UCSD-AML1 (cell line): ENCODE measurements at regions not wholly inside any gene's neighbourhood (a gene's known extent, or its start where the extent isn't known, plus 50 kb on each side); places are given as distances from the start of the nearest gene placed in this dataset.

Source experiments
- DNase-seq: peaks from one replicate; lab custom pipeline; 2025; ENCODE audit not compliant: unreplicated experiment; lab: John Stamatoyannopoulos, UW

DNA sequence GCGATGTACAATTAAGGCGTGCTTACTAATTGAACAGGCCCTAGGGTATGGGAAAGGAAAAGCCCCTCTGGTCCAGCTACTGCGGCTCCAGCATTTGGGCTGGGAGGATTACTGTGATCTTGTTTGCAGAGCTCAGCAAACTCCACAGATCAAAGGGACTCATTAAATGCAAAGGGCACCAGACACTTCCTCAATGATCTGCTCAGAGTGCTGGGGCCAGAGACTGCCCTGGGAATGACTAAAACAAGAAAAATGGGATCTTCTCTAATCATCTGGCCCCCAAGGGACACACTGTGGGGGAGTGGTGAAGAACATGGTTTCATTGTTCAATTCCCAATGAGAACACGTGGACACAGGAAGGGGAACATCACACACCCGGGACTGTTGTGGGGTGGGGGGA, 85.0 kb downstream of the MARCHF4 start:
- DNase-seq: no peak

DNA sequence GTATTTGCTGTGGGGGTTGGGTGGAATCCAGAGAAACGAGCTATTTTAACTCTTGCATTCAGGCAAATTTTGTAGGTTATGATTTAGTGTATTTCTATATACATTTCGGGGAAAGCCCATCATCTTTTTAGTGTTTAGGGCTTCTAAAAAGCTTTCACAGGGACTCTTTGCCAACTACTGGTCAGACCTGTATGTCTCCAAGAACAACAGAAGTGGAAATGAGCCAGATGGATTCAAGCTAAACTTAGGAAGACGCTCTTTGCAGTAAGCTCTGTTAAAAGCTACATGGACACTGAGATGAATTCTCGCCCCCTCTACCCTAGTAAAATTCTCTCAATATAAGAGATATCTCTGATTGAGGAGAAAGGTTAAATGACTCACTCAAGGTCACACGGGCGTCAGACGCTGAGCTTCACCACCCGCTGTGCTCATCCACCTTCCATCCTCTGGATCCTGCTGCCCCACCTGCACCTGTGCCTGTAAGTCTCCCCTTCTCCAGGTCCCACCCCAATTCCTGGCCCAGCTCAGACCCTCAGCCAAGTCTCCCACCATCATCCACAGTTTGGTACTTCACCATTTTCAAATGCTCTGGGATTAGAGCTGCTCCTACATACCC, 85.6 kb downstream of the MARCHF4 start:
- no peak for DNase-seq

DNA sequence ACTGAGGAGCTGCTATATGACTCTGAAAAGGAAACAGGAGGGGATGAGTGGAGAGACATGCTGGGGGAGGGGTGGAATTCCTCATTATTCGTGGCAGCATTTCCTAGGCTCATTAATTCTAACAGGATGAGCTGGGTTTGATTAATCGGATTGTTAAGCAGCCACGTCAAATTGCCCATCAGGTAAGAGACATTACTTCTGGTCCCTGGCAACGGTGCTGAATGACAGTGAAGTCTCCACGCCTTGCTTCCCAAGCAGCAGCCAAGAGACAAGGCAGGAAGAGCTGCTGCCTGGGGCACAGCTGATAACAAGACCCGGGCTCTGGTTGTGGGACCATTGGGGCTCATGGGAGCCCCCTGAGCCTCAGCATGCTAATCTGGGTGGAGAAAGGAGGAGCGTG, 86.6 kb downstream of the MARCHF4 start:
- peak; percentile 36 for DNase-seq

DNA sequence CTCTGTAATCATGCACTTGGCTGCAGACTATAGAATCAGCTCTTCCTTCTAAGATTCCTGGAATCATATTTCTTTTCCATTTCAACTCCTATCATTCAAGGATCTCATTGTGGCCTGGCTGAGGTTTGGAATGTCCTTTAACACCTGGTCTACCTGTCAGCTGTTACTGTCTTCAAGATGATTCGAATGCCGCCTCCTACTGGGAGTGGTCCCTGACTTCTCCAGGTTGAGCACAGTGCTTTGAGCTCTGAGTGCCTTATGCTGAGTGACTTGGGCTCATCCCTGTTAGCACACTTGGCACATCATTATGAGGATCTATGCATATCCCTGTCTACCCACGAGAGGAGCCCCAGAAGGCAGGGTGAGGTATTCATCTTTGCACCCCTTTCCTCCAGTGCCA, 87.6 kb downstream of the MARCHF4 start:
- no peak for DNase-seq

DNA sequence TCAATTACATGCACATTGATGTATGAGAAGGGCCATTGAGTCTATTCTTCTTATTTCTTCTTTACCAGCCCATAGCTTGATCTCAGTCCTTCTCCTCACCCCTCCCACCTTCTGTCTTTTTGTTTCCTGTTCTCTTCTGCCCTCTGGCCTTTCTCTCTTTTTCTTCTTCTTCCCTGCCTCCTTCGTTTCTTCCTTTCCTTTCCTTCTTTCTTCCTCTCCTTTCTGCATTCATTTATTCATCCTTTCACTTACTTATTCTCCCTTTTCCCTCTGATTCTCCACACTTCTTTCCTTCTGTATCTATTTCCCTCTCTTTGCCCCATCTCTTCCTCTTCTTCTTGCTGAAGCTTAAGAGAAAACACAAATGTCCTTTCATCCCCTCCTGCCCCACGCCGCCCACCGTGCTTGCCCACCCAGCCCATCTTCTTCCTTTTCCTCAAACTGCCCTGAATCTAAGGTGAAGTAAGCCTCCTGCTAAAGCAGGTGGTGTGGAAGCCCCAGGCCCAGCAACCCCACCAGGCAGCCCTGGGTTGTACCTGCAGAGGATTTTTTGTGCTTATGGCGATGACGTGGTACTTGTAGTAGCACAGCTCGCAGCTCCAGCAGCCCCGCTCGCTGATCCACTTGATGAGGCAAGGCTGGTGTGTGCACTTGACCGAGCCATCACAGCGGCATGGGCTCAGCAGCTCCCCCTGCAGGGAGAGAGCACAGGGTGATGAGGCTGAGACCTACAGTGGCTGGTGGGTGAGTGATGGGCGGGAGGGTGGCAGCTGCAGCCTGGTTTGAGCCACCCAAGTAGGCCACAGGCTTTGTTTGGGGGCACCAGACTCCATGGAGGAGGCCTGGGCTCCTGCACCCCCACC, 89.0 kb downstream of the MARCHF4 start:
- DNase-seq: peak; percentile 32

DNA sequence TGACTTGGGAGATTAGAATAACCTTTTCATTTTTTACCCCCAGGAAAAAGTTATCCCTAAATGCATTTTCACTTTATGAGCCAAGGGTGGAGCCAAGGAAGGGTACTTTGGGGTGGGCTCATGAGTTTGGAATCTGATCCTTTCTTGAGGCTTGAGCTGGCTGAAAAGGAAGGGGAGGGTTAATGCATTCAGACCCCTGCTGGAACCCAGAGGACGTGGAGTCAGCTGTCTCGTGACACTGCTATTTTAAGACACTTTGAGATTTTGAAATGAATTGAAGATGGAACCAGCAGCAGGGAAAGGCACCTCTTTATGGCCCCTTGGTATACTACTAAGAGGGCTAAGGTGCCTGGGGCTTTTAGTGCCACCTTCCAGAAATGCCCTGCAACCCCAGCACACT, 90.4 kb downstream of the MARCHF4 start:
- no peak for DNase-seq

DNA sequence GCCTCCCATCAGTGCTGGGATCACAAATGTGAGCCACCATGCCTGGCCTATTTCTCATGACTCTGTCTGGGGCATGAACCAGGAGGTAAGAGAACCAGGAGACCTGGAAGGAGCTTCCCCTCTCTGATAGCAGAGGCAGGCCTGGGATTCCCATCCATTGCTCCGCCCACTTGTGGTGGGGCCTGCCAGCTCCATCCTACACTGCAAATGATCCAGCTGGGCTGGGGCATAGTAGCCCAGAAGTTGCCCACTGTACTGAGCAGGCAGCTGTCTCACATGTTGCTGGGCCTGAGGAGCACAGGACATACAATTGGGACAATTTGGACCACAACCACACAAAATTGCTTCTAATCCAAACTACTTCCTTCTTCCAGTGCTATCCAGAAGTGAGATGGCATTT, 91.0 kb downstream of the MARCHF4 start:
- no peak for DNase-seq

DNA sequence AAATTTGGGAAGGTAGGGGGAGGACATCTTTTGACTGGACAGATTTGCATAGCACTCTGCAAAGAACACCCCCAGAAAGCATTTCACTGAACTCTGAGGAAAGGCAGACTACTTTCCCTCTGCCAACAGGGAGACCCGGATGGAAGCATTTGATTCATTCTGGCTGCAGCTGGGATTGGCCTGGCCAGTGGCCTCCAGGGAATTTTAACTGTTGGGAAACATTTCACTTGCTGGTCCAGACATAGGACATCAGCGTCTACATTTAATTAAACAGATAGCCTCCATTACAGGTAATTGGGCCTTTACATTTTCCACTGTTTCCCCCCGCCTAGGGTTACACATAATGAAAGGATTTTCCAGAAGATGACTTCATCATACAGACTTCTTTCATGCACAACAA, 92.8 kb downstream of the MARCHF4 start:
- DNase-seq: no peak

DNA sequence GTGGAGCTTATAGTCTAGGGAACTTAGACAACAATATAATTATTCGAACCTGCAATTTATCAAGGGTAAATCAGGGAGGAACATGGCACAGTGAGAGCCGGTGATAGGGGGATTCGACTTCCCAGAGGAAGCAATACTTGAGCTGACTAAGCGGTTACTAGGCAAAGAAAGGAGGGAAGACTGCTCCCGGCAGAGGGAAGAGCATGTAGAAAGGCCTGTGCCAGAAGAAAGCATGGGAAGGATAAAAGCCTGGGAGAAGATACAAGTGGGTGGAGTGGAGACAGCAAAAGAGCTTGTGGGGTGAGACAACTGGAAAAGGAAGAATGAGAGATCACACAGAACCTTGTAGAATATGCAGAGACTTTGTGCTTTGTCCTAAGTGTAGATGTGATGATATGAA, 93.3 kb downstream of the MARCHF4 start:
- no peak for DNase-seq

DNA sequence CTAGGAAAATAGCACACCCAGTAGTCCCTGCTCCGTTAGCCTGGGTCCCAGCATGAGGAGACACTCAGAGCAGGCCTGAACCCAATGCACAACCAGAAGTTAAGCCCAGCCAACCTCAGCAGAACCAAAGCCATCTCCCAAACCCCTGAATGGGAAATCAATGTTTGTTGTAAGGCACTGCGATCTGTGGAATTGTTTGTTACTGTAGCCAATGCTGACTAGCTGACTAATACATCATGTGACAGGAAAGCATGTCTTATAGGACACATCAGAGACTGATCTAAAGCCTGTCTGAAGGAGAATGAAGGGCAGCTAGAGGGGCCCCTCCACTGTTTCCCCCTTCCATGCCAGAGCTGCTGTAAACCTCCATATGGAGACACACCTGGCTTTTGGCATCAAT, 96.4 kb downstream of the MARCHF4 start:
- no peak for DNase-seq

DNA sequence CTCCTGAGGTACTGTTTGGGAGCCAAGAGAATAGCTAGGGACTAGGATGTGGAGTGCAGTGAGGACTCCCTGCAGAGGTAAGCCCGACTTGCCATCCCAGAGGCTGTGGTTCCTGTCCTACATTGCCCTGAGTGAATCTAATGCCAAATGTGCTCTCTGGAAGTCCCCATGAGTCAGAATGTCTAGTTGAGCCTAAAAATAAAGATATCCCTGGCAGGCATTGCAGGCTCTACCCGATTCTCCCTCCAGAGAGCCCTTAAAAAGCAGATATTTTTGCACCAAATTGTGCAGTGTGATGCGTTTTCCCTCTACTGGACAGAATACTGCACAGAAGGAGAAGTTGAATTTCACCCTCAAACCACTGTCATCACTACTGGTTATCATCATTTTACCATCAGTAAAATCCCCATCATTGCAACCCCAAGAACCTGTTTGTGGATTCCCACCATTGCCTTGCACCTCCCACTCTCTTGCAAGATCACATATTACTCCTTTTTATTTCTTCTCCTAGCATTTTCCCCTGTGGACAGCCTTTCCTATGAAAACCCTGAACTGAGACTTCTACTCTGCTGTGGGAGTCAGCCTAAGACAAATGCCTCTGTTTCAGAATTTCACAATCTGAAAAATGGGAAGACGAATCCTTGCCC, 98.0 kb downstream of the MARCHF4 start:
- DNase-seq: no peak

DNA sequence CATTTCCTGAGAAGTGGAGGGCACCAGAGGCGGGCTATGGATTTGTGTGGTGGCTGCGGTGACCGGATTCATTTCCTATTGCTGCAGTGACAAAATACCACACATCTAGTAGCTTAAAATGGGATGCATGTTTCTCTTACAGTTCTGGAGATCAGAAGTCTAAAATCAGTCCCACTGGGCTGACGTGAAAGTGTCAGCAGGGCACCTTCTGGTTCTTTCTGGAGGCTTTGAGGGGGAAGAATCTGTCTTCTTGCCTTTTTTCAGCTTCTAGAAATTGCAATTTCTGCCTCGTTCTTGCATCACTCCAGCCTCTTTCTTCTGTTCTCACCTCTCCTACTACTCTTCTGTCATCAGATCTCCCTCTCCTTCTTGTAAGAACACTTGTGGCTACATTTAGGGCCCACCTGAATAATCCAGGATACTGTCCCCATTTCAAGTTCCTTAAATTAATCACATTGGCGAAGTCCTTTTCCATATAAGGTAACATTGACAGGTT, 111.2 kb downstream of the MARCHF4 start:
- DNase-seq: no peak

DNA sequence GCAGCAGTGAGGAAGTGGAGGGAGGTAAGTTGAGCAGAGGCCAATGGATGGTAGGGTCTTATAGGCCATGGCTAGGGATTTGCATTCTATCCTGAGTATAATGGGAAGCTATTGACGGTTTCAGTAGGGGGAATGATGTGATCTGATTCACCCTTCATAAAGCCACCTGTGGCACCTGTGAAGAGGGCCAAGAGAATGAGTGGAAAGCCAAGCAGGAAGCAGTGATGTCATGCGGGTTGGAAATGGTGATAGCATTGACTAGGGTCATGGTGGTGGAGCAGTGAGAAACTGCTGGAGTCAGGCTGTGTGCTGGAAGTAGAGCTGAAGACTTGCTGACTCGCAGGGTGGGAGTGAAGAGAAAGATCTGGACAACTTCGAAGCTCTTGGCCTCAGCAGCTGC, 111.7 kb downstream of the MARCHF4 start:
- no peak for DNase-seq

DNA sequence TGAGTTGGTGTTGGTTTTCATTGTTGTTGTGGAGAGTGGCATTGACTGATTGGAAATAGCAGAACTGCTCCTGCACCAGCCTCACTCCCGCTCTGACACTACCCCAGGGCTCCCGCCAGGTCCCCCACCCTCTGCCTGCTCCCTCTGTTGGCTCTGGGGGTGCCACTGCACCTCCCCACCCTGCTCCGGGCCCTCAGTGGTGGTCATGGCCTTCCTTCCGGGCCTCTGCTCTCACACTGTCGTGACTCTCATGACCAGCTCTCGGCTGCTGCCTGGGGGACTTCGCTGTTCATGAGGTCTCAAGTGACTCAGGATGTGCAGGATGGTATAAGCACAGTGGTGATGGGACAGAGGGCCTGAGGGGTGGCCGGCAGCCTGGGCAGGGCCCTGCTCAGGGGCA, 113.2 kb downstream of the MARCHF4 start:
- DNase-seq: no peak

DNA sequence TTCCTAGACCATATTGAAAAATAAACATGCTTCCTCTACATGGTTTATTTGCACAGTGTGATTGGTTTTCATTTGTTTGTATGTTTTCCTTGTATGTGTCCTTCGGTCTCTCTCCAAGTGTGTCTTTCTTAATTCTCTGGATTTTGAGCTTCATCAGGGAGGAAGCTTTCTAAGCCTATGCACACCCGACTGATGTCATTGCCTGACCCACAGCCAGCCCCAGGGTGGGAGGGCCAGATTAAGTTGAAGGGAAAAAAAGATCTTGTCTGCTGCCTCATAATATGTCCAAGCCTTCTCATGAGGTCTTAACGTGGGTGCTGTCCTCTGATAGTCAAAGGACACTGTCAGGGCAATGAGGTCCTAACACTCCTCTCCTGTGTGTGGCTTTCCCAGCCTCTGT, 115.2 kb downstream of the MARCHF4 start:
- no peak for DNase-seq
